ENCODE measurements at regions not wholly inside any gene's neighbourhood (a gene's known extent, or its start where the extent isn't known, plus 50 kb on each side); places are given as distances from the start of the nearest gene placed in this dataset.

- H3K27me3 ChIP-seq (replicated peaks; ENCODE audit: insufficient read depth) = no peaks in the 10 kb centered on the region
- DNase-seq (ENCODE audit: low spot score) (no peak), ATAC-seq (ENCODE audit: insufficient number of reproducible peaks, low FRiP score, low read depth) (no peak)
- no peak overlapping the region for H3K27ac ChIP-seq
- no peaks in the 10 kb centered on the region for H3K4me1 ChIP-seq (ENCODE audit: control insufficient read depth in 1 of 2, low read depth in 2 of 2)
- no peaks in the 10 kb centered on the region for H3K9me3 ChIP-seq
- no peak overlapping the region for H3K4me3 ChIP-seq
- H3K36me3 ChIP-seq = no peaks in the 10 kb centered on the region
- TF ChIP-seq CTCF (IDR thresholded peaks at IDR 0.05) = no peak
These were observed 69.6 kb downstream of the ADRA2C start for GRCh38 chr4:3835527-3836405.

GRCh38 chr4:3836406-3836755 is 70.2 kb downstream of the ADRA2C start:
- Histone ChIP-seq H3K27ac (no peak overlapping the region), H3K4me3 (no peak overlapping the region), H3K9me3 (no peaks in the 10 kb centered on the region), H3K36me3 (no peaks in the 10 kb centered on the region), H3K4me1 (ENCODE audit: control insufficient read depth in 1 of 2, low read depth in 2 of 2) (no peaks in the 10 kb centered on the region), H3K27me3 (replicated peaks; ENCODE audit: insufficient read depth) (no peaks in the 10 kb centered on the region)
- ATAC-seq (ENCODE audit: insufficient number of reproducible peaks, low FRiP score, low read depth) (no peak), DNase-seq (ENCODE audit: low spot score) (no peak)
- TF ChIP-seq CTCF (IDR thresholded peaks at IDR 0.05) = no peak

- TF ChIP-seq CTCF (IDR thresholded peaks at IDR 0.05) = no peak
- Histone ChIP-seq H3K9me3 (no peaks in the 10 kb centered on the region), H3K36me3 (no peaks in the 10 kb centered on the region), H3K27ac (no peak overlapping the region), H3K27me3 (replicated peaks; ENCODE audit: insufficient read depth) (no peaks in the 10 kb centered on the region), H3K4me1 (ENCODE audit: control insufficient read depth in 1 of 2, low read depth in 2 of 2) (no peaks in the 10 kb centered on the region), H3K4me3 (no peak overlapping the region)
- no peak for DNase-seq (ENCODE audit: low spot score)
- no peak for ATAC-seq (ENCODE audit: insufficient number of reproducible peaks, low FRiP score, low read depth)
These were observed 70.8 kb downstream of the ADRA2C start for GRCh38 chr4:3836756-3837601.

- no peaks in the 10 kb centered on the region for H3K36me3 ChIP-seq
- no peaks in the 10 kb centered on the region for H3K27me3 ChIP-seq (replicated peaks; ENCODE audit: insufficient read depth)
- ATAC-seq (ENCODE audit: insufficient number of reproducible peaks, low FRiP score, low read depth) = no peak
- TF ChIP-seq CTCF (IDR thresholded peaks at IDR 0.05) = no peak
- no peak for DNase-seq (ENCODE audit: low spot score)
- no peaks in the 10 kb centered on the region for H3K4me1 ChIP-seq (ENCODE audit: control insufficient read depth in 1 of 2, low read depth in 2 of 2)
- H3K4me3 ChIP-seq = no peak overlapping the region
- H3K9me3 ChIP-seq = no peaks in the 10 kb centered on the region
- no peak overlapping the region for H3K27ac ChIP-seq
These were observed 72.5 kb downstream of the ADRA2C start for GRCh38 chr4:3838437-3839380.
